WTC11 (cell line): ENCODE measurements at regions not wholly inside any gene's neighbourhood (a gene's known extent, or its start where the extent isn't known, plus 50 kb on each side); places are given as distances from the start of the nearest gene placed in this dataset.
"Not testable (repeated sequence)": the region's sequence is repeated elsewhere in the genome, so short reads cannot be mapped to it uniquely, and the experiment has no call there.

ENCODE experiments used
- ATAC-seq: fragments of 200-7000 bp; cut with Tn5 transposase; 2 replicates; pipeline ENCODE4 v1.10.0; 2021; ENCODE audit warnings: mild to moderate bottlenecking, moderate library complexity
- CTCF ChIA-PET: fragments of 300-600 bp; sonication (Branson Sonifier 250); formaldehyde crosslinking; loops from one replicate; lab custom pipeline; 2021; ENCODE audit warnings: antibody characterized with exemption; lab: Charles Lee
- POLR2A ChIA-PET: fragments of 350-600 bp; sonication (Branson Sonifier 250); formaldehyde crosslinking; loops from one replicate; lab custom pipeline; 2021; ENCODE audit warnings: antibody characterized with exemption; lab: Charles Lee
- DNase-seq: peaks from one replicate; pipeline ENCODE4 v3.0.0; 2021; ENCODE audit warnings: low spot score
- H3K27ac Mint-ChIP-seq: 2 replicates; pipeline ENCODE4 v1.8.0; 2021; ENCODE audit warnings: mixed read lengths
- H3K27me3 Mint-ChIP-seq: 2 replicates; pipeline ENCODE4 v1.8.0; 2021; ENCODE audit warnings: low read depth, mild to moderate bottlenecking, moderate library complexity, mixed read lengths
- H3K36me3 Mint-ChIP-seq: 2 replicates; pipeline ENCODE4 v1.8.0; 2021; ENCODE audit warnings: mixed read lengths
- H3K4me1 Mint-ChIP-seq: 2 replicates; pipeline ENCODE4 v1.8.0; 2022; ENCODE audit warnings: mixed read lengths
- H3K4me3 Mint-ChIP-seq: 2 replicates; pipeline ENCODE4 v1.8.0; 2021; ENCODE audit warnings: mild to moderate bottlenecking, moderate library complexity, mixed read lengths
- H3K9me3 Mint-ChIP-seq: 2 replicates; pipeline ENCODE4 v1.8.0; 2021; ENCODE audit warnings: mixed read lengths
- ATF1 ChIP-seq: sonication (generic); formaldehyde crosslinking; IDR thresholded peaks from 2 replicates; pipeline ENCODE4 v1.8.1; 2023; ENCODE audit warnings: mild to moderate bottlenecking, moderate library complexity, missing genetic modification reagents
- CBFB ChIP-seq: sonication (generic); formaldehyde crosslinking; IDR thresholded peaks from 2 replicates; pipeline ENCODE4 v1.8.1; 2022; ENCODE audit warnings: mild to moderate bottlenecking, low read depth, missing genetic modification reagents
- CREM ChIP-seq: sonication (generic); formaldehyde crosslinking; IDR thresholded peaks from 2 replicates; pipeline ENCODE4 v1.8.1; 2022; ENCODE audit warnings: mild to moderate bottlenecking, missing genetic modification reagents, moderate library complexity
- GABPB1 ChIP-seq: sonication (generic); formaldehyde crosslinking; IDR thresholded peaks from 2 replicates; pipeline ENCODE4 v1.8.1; 2023; ENCODE audit warnings: mild to moderate bottlenecking, missing genetic modification reagents
- IRF1 ChIP-seq: sonication (generic); formaldehyde crosslinking; IDR thresholded peaks from 2 replicates; pipeline ENCODE4 v1.8.0; 2023; ENCODE audit warnings: missing genetic modification reagents
- KAT7 ChIP-seq: sonication (generic); formaldehyde crosslinking; IDR thresholded peaks from 2 replicates; pipeline ENCODE4 v1.8.1; 2023; ENCODE audit warnings: missing genetic modification reagents, mild to moderate bottlenecking, borderline replicate concordance
- PREB ChIP-seq: sonication (generic); formaldehyde crosslinking; IDR thresholded peaks from 2 replicates; pipeline ENCODE4 v1.8.1; 2022; ENCODE audit warnings: mild to moderate bottlenecking, missing genetic modification reagents, moderate library complexity, borderline replicate concordance
- SP1 ChIP-seq: sonication (generic); formaldehyde crosslinking; conservative IDR thresholded peaks from 2 replicates; pipeline ENCODE4 v1.8.1; 2022; ENCODE audit warnings: missing genetic modification reagents
- TEAD4 ChIP-seq: sonication (generic); formaldehyde crosslinking; IDR thresholded peaks from 2 replicates; pipeline ENCODE4 v1.8.0; 2022; ENCODE audit warnings: mild to moderate bottlenecking, missing genetic modification reagents
- ZNF512 ChIP-seq: sonication (generic); formaldehyde crosslinking; IDR thresholded peaks from 2 replicates; pipeline ENCODE4 v1.8.1; 2022; ENCODE audit warnings: missing genetic modification reagents, borderline replicate concordance
- TF ChIP-seq, protein P1 (sequence below): sonication (generic); formaldehyde crosslinking; IDR thresholded peaks from 2 replicates; pipeline ENCODE4 v1.8.0; 2022; ENCODE audit warnings: mild to moderate bottlenecking, missing genetic modification reagents
- TF ChIP-seq, protein P2 (sequence below): sonication (generic); formaldehyde crosslinking; IDR thresholded peaks from 2 replicates; pipeline ENCODE4 v1.8.0; 2022; ENCODE audit warnings: mild to moderate bottlenecking, missing genetic modification reagents
- TF ChIP-seq, protein P3 (sequence below): sonication (generic); formaldehyde crosslinking; IDR thresholded peaks from 2 replicates; pipeline ENCODE4 v1.8.0; 2023; ENCODE audit warnings: missing genetic modification reagents, mild to moderate bottlenecking, borderline replicate concordance
- TF ChIP-seq, protein P4 (sequence below): fragments of 250-450 bp; sonication (Bioruptor Pico); IDR thresholded peaks from 2 replicates; pipeline ENCODE4 v1.9.0; 2021; ENCODE audit warnings: moderate library complexity, mild to moderate bottlenecking, inconsistent platforms, borderline replicate concordance

DNA sequence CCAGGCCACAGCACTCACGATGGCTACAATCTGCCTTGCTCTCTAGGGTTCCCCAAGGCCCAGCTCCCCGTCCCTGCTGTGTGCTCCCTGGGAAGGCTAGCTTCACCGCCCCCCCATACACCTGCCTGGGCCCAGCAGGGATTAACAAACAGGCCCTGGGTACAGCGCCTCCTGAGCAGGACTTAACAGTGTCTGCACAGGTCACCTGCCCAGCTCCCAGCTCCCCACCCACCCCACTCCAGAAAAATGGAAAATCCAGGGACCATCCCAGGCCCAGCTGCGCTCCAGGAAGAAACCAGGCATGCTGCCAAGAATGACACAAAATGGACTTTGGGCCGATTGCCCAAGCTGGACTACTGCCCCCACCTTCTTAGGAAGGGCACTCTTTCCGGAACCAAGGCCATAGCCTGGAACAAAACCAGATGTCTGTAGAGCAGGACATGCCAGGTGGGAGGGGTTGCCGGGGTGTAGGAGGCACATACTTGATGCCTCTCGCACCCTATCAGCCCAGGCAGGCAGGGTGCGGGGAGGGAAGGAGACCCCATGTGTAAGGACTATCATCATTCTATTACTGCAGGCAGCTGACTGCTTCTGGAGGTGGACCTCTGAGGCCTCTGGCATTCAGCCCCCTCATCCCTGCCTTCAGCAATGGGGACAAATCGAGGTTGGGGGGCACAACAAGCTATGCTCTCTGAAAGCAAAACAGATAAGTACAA, 104.9 kb downstream of the SNX5 start:
- Mint-ChIP-seq H3K9me3 (no peaks in the 10 kb centered on the region), H3K36me3 (no peaks in the 10 kb centered on the region), H3K4me1 (peaks cover 42% of the 10 kb centered on the region), H3K4me3 (no peak overlapping the region), H3K27ac (no peak overlapping the region), H3K27me3 (no peaks in the 10 kb centered on the region; the same call in 1 of the 2 replicates)
- POLR2A ChIA-PET, result no interaction called here
- CTCF ChIA-PET, result interaction anchor here (0.8 kb wide), 1 partner anchor 181 kb away, joined by 3 read pairs; no protein-coding TSS in a partner anchor
- ATAC-seq, result no peak
- TF ChIP-seq PREB (peak; percentile 72; the same call in 1 of the 2 replicates), CREM (CRISPR knock-in tag) (no peak), GABPB1 (peak; percentile 93), SP1 (no peak)
- TF ChIP-seq, protein P1, sequence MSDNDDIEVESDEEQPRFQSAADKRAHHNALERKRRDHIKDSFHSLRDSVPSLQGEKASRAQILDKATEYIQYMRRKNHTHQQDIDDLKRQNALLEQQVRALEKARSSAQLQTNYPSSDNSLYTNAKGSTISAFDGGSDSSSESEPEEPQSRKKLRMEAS (CRISPR knock-in tag), result no peak
- no peak for DNase-seq

DNA sequence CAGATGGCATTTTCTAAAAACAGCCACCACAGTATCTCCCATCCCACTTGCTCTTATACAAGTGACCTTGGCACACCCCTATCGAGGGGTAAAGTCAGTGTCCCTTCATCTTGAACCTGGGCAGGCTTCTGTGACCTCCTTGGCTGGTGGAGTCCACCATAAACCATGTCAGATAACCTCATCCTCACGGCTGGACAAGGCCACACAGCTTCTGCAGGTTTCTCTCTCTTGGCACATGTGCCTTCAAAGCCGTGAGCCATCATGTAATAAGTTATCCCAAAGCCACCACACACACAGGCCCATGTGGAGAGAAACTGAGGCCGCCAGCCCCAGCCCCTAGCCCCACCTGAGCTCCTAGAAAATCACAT, 105.4 kb downstream of the SNX5 start:
- Mint-ChIP-seq H3K9me3 (no peaks in the 10 kb centered on the region), H3K27ac (no peak overlapping the region), H3K27me3 (no peaks in the 10 kb centered on the region; the same call in 1 of the 2 replicates), H3K4me1 (peaks cover 36% of the 10 kb centered on the region), H3K4me3 (no peak overlapping the region), H3K36me3 (no peaks in the 10 kb centered on the region)
- DNase-seq (no peak), ATAC-seq (no peak)
- TF ChIP-seq ATF1 (CRISPR knock-in tag), result no peak
- no peak for TF ChIP-seq IRF1
- TF ChIP-seq, protein P2, sequence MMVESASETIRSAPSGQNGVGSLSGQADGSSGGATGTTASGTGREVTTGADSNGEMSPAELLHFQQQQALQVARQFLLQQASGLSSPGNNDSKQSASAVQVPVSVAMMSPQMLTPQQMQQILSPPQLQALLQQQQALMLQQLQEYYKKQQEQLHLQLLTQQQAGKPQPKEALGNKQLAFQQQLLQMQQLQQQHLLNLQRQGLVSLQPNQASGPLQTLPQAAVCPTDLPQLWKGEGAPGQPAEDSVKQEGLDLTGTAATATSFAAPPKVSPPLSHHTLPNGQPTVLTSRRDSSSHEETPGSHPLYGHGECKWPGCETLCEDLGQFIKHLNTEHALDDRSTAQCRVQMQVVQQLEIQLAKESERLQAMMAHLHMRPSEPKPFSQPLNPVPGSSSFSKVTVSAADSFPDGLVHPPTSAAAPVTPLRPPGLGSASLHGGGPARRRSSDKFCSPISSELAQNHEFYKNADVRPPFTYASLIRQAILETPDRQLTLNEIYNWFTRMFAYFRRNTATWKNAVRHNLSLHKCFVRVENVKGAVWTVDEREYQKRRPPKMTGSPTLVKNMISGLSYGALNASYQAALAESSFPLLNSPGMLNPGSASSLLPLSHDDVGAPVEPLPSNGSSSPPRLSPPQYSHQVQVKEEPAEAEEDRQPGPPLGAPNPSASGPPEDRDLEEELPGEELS (CRISPR knock-in tag), result no peak
- TF ChIP-seq KAT7 (CRISPR knock-in tag), result no peak
- TF ChIP-seq ZNF512 (CRISPR knock-in tag), result no peak
- ChIA-PET CTCF (interaction anchor here (0.8 kb wide), 1 partner anchor 181 kb away, joined by 3 read pairs; no protein-coding TSS in a partner anchor), POLR2A (no interaction called here)

- H3K27me3 Mint-ChIP-seq, result no peaks in the 10 kb centered on the region; the same call in 1 of the 2 replicates
- no peaks in the 10 kb centered on the region for H3K9me3 Mint-ChIP-seq
- no peak overlapping the region for H3K27ac Mint-ChIP-seq
- TF ChIP-seq, protein P3, sequence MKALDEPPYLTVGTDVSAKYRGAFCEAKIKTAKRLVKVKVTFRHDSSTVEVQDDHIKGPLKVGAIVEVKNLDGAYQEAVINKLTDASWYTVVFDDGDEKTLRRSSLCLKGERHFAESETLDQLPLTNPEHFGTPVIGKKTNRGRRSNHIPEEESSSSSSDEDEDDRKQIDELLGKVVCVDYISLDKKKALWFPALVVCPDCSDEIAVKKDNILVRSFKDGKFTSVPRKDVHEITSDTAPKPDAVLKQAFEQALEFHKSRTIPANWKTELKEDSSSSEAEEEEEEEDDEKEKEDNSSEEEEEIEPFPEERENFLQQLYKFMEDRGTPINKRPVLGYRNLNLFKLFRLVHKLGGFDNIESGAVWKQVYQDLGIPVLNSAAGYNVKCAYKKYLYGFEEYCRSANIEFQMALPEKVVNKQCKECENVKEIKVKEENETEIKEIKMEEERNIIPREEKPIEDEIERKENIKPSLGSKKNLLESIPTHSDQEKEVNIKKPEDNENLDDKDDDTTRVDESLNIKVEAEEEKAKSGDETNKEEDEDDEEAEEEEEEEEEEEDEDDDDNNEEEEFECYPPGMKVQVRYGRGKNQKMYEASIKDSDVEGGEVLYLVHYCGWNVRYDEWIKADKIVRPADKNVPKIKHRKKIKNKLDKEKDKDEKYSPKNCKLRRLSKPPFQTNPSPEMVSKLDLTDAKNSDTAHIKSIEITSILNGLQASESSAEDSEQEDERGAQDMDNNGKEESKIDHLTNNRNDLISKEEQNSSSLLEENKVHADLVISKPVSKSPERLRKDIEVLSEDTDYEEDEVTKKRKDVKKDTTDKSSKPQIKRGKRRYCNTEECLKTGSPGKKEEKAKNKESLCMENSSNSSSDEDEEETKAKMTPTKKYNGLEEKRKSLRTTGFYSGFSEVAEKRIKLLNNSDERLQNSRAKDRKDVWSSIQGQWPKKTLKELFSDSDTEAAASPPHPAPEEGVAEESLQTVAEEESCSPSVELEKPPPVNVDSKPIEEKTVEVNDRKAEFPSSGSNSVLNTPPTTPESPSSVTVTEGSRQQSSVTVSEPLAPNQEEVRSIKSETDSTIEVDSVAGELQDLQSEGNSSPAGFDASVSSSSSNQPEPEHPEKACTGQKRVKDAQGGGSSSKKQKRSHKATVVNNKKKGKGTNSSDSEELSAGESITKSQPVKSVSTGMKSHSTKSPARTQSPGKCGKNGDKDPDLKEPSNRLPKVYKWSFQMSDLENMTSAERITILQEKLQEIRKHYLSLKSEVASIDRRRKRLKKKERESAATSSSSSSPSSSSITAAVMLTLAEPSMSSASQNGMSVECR (CRISPR knock-in tag), result no peak
- TF ChIP-seq CBFB (CRISPR knock-in tag), result no peak
- no peak for TF ChIP-seq TEAD4
- TF ChIP-seq, protein P4, sequence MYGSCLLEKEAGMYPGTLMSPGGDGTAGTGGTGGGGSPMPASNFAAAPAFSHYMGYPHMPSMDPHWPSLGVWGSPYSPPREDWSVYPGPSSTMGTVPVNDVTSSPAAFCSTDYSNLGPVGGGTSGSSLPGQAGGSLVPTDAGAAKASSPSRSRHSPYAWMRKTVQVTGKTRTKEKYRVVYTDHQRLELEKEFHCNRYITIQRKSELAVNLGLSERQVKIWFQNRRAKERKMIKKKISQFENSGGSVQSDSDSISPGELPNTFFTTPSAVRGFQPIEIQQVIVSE (CRISPR knock-in tag), result no peak
- no peak for TF ChIP-seq CREM (CRISPR knock-in tag)
- H3K4me1 Mint-ChIP-seq, result peaks cover 26% of the 10 kb centered on the region
- DNase-seq (no peak), ATAC-seq (no peak)
- H3K4me3 Mint-ChIP-seq, result no peak overlapping the region
- CTCF ChIA-PET, result no interaction called here
- POLR2A ChIA-PET, result no interaction called here
- no peaks in the 10 kb centered on the region for H3K36me3 Mint-ChIP-seq
These were observed 106.4 kb downstream of the SNX5 start for GRCh38 chr20:17862171-17862570.

DNA sequence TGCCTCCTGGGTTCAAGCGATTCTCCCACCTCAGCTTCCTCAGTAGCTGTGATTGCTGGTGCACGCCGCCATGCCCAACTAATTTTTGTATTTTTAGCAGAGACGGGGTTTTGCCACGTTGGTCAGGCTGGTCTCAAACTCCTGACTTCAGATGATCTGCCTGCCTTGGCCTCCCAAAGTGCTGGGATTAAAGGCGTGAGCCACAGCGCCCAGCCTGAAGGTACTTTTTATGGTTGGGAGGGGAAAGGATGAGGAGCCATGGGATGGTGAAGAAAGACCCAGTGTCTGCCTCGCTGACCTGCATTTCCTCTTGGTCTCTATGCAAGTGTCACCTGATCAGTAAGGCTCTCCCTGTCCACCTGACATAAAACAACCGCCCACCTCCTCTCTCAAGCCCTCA, 107.0 kb downstream of the SNX5 start:
- POLR2A ChIA-PET, H3K4me3 Mint-ChIP-seq: not testable (repeated sequence)
- peaks cover 24% of the 10 kb centered on the region for H3K4me1 Mint-ChIP-seq

More for the DNA sequence above, 107.0 kb downstream of the SNX5 start:
- H3K36me3 Mint-ChIP-seq, CTCF ChIA-PET, H3K27me3 Mint-ChIP-seq, H3K9me3 Mint-ChIP-seq, ATAC-seq, H3K27ac Mint-ChIP-seq, DNase-seq: not testable (repeated sequence)
